ENCODE measurements at regions not wholly inside any gene's neighbourhood (a gene's known extent, or its start where the extent isn't known, plus 50 kb on each side); places are given as distances from the start of the nearest gene placed in this dataset.
"Not testable (repeated sequence)": the region's sequence is repeated elsewhere in the genome, so short reads cannot be mapped to it uniquely, and the experiment has no call there.

DNA sequence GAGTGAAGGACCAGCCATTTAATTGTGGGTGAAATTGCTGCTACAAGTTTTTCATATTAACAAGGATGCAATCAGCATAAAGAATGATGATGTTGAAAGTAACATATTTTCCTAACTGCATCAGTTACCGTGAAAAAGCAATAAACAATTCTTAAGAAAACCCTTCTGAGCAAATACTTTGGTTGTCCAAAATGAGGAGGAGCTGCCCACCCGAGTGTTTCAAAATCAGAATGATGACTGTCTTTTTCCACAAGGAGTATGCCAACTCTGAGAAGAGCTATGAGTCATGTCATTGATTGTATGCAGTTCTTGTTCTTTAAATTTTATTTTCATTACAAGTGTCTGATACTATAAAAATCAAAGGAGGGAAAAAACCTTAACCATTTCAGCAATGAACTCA is 470.5 kb downstream of the COL12A1 start:
- Mint-ChIP-seq H3K36me3 (ENCODE audit: low read depth) (no peaks in the 10 kb centered on the region), H3K9me3 (no peaks in the 10 kb centered on the region), H3K27me3 (no peaks in the 10 kb centered on the region), H3K4me3 (no peak overlapping the region), H3K27ac (no peak overlapping the region), H3K4me1 (no peaks in the 10 kb centered on the region)
- no peak for DNase-seq
- POLR2A ChIA-PET, result no interaction called here
- CTCF ChIA-PET, result no interaction called here

- ChIA-PET CTCF (no interaction called here), POLR2A (no interaction called here)
- Mint-ChIP-seq H3K36me3 (ENCODE audit: low read depth) (no peaks in the 10 kb centered on the region), H3K9me3 (no peaks in the 10 kb centered on the region), H3K4me1 (no peaks in the 10 kb centered on the region), H3K4me3 (no peak overlapping the region), H3K27me3 (no peaks in the 10 kb centered on the region), H3K27ac (no peak overlapping the region)
- no peak for DNase-seq
These were observed 471.0 kb downstream of the COL12A1 start for GRCh38 chr6:74734901-74735300.

GRCh38 chr6:74733830-74734620 is 471.8 kb downstream of the COL12A1 start:
- CTCF ChIA-PET, result no interaction called here
- H3K27me3 Mint-ChIP-seq, result no peaks in the 10 kb centered on the region

GRCh38 chr6:74731931-74732330 is 473.9 kb downstream of the COL12A1 start:
- ChIA-PET CTCF (no interaction called here), POLR2A (no interaction called here)
- no peaks in the 10 kb centered on the region for H3K4me1 Mint-ChIP-seq
- no peak for DNase-seq
- H3K9me3 Mint-ChIP-seq, result no peaks in the 10 kb centered on the region
- H3K27me3 Mint-ChIP-seq, result no peaks in the 10 kb centered on the region
- H3K27ac Mint-ChIP-seq, result no peak overlapping the region
- no peak overlapping the region for H3K4me3 Mint-ChIP-seq
- no peaks in the 10 kb centered on the region for H3K36me3 Mint-ChIP-seq (ENCODE audit: low read depth)

More at GRCh38 chr6:74733830-74734620, 471.8 kb downstream of the COL12A1 start:
- Mint-ChIP-seq H3K9me3 (no peaks in the 10 kb centered on the region), H3K4me1 (no peaks in the 10 kb centered on the region), H3K27ac (no peak overlapping the region), H3K4me3 (no peak overlapping the region), H3K36me3 (ENCODE audit: low read depth) (no peaks in the 10 kb centered on the region)
- no peak for DNase-seq
- POLR2A ChIA-PET, result no interaction called here

GRCh38 chr6:74731204-74731603 is 474.6 kb downstream of the COL12A1 start:
- ChIA-PET POLR2A (no interaction called here), CTCF (no interaction called here)
- H3K27ac Mint-ChIP-seq, result no peak overlapping the region
- H3K9me3 Mint-ChIP-seq, result no peaks in the 10 kb centered on the region
- no peak for DNase-seq
- H3K36me3 Mint-ChIP-seq (ENCODE audit: low read depth), result no peaks in the 10 kb centered on the region
- no peak overlapping the region for H3K4me3 Mint-ChIP-seq
- H3K27me3 Mint-ChIP-seq, result no peaks in the 10 kb centered on the region
- no peaks in the 10 kb centered on the region for H3K4me1 Mint-ChIP-seq

GRCh38 chr6:74720923-74721322 is 484.9 kb downstream of the COL12A1 start:
- no peak for DNase-seq
- POLR2A ChIA-PET, result no interaction called here
- no peaks in the 10 kb centered on the region for H3K27me3 Mint-ChIP-seq
- H3K4me3 Mint-ChIP-seq, result no peak overlapping the region
- no peaks in the 10 kb centered on the region for H3K4me1 Mint-ChIP-seq
- no peak overlapping the region for H3K27ac Mint-ChIP-seq
- H3K36me3 Mint-ChIP-seq (ENCODE audit: low read depth), result no peaks in the 10 kb centered on the region
- CTCF ChIA-PET, result no interaction called here
- H3K9me3 Mint-ChIP-seq, result no peaks in the 10 kb centered on the region

DNA sequence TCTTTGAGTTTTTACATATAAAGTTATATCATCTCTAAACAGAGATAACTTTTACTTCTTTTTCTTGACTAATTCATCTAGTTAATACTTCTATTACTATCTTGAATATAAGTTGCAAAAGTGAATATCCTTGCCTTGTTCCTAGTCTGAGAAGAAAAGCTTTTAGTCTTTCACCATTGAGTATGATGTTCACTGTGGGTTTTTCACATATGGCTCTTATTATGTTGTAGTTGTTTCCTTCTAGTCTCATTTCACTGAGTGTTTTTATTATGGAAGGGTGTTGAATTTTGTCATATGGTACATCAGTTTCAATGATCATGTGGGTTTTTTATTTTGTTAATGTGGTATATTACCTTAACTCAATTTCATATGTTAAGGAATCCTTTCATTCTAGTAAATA is 488.3 kb downstream of the COL12A1 start:
- Mint-ChIP-seq H3K27ac (no peak overlapping the region), H3K4me3 (no peak overlapping the region), H3K9me3 (peaks cover 2% of the 10 kb centered on the region), H3K27me3 (no peaks in the 10 kb centered on the region), H3K36me3 (ENCODE audit: low read depth) (no peaks in the 10 kb centered on the region), H3K4me1 (no peaks in the 10 kb centered on the region)
- ChIA-PET POLR2A (no interaction called here), CTCF (no interaction called here)
- DNase-seq, result no peak

DNA sequence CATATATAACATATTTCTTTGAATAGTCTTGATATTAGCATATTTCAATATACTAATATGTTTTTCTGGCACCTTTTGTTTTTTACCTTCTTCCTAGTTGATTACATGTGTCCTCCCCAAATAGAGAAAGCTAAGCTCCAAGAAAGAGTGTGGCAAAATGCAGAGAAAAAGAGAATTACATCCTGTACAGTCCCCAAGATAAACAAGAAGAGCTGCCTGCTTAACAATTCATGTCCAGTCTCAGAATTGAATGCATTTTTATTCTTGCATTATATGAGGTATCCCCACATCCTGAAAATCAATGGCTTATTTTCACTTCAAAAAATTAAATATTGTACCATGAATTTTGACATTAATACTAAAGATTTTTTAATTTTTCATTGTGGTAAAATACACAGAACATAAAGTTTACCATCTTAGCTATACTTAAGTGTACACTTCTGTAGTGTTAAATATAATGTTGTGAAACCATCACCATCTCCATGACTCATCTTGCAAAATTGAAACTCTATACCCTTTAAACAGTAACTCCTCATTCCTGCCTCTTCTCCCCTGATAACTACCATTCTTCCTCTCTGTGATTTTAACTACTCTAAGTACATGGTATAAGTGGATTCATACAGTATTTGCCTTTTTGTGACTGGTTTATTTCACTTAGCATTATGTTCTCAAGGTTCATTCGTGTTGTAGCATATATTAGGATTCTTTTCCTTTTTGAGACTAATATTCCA is 490.3 kb downstream of the COL12A1 start:
- Mint-ChIP-seq H3K36me3 (ENCODE audit: low read depth) (no peaks in the 10 kb centered on the region), H3K4me1 (no peaks in the 10 kb centered on the region), H3K9me3 (peaks cover 6% of the 10 kb centered on the region), H3K4me3 (no peak overlapping the region), H3K27me3 (no peaks in the 10 kb centered on the region), H3K27ac (no peak overlapping the region)
- no peak for DNase-seq
- ChIA-PET CTCF (no interaction called here), POLR2A (no interaction called here)

DNA sequence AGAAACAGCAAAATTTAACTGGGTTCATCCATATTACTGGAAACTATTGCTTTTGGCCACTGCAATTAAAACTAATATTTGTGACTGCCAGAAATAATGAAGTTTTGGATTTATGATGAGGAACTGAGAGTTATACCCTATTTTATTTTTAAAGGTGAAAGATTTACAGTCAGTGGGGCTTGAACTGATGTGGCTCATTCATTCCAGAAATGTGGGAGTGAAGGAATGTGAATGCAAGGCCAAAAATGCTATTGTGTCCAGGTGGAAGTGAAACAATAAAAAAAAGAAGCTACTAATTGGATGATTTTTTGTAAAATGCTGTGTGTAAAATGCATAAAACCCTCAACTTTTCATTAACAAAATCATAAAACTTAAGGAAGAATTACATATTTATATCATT is 491.9 kb downstream of the COL12A1 start:
- H3K9me3 Mint-ChIP-seq, result peaks cover 6% of the 10 kb centered on the region
- POLR2A ChIA-PET, result no interaction called here
- CTCF ChIA-PET, result no interaction called here
- no peak overlapping the region for H3K27ac Mint-ChIP-seq
- no peaks in the 10 kb centered on the region for H3K4me1 Mint-ChIP-seq
- no peak for DNase-seq
- H3K4me3 Mint-ChIP-seq, result no peak overlapping the region
- no peaks in the 10 kb centered on the region for H3K27me3 Mint-ChIP-seq
- H3K36me3 Mint-ChIP-seq (ENCODE audit: low read depth), result no peaks in the 10 kb centered on the region

GRCh38 chr6:74705451-74705850 is 500.4 kb downstream of the COL12A1 start:
- no peak overlapping the region for H3K4me3 Mint-ChIP-seq
- CTCF ChIA-PET, result no interaction called here
- DNase-seq, result no peak

DNA sequence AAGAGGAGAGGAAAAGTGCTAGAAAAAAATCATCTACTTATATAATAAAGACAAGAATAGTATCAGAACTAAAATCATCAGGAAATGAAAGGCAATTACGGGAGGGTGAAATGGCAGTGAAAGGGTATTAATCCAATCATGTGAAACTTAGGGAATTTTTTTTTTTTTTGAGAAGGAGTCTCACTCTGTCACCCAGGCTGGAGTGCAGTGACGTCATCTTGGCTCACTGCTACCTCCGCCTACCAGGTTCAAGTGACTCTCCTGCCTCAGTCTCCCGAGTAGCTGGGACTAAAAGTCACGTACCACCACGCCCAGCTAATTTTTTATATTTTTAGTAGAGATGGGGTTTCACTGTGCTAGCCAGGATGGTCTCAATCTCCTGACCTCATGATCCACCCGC is 501.3 kb downstream of the COL12A1 start:
- POLR2A ChIA-PET; H3K27me3 Mint-ChIP-seq; H3K9me3 Mint-ChIP-seq; DNase-seq; H3K27ac Mint-ChIP-seq; CTCF ChIA-PET; H3K4me3 Mint-ChIP-seq; H3K4me1 Mint-ChIP-seq; H3K36me3 Mint-ChIP-seq (ENCODE audit: low read depth): not testable (repeated sequence)

More at GRCh38 chr6:74705451-74705850, 500.4 kb downstream of the COL12A1 start:
- Mint-ChIP-seq H3K36me3 (ENCODE audit: low read depth) (no peaks in the 10 kb centered on the region), H3K27me3 (no peaks in the 10 kb centered on the region), H3K9me3 (peaks cover 3% of the 10 kb centered on the region), H3K4me1 (no peaks in the 10 kb centered on the region), H3K27ac (no peak overlapping the region)
- POLR2A ChIA-PET, result no interaction called here

GRCh38 chr6:74690365-74690764 is 515.5 kb downstream of the COL12A1 start:
- H3K9me3 Mint-ChIP-seq, result no peaks in the 10 kb centered on the region
- H3K36me3 Mint-ChIP-seq (ENCODE audit: low read depth), result no peaks in the 10 kb centered on the region
- POLR2A ChIA-PET, result no interaction called here
- no peak for DNase-seq
- H3K27me3 Mint-ChIP-seq, result no peaks in the 10 kb centered on the region
- H3K27ac Mint-ChIP-seq, result no peak overlapping the region
- CTCF ChIA-PET, result no interaction called here
- no peaks in the 10 kb centered on the region for H3K4me1 Mint-ChIP-seq
- no peak overlapping the region for H3K4me3 Mint-ChIP-seq

DNA sequence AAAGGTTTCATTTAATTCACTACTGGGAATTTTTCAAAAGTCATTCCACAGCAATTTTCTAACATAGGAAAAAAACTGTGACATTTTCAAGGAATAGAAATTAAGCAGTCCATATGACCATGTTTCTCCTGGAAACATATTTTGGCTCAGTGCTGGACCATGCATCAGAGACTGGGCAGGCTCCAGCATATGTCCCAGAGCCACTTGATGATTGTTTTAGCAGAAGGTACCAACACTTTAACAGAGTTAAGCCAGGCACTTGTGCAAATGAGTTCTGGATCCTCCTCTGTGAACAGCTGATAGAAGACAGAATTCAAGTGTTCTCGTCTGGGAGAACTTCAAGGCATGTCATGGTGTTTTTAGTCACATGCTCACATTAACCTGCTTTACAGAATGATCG is 516.3 kb downstream of the COL12A1 start:
- CTCF ChIA-PET, result no interaction called here

GRCh38 chr6:74677463-74677862 is 528.4 kb downstream of the COL12A1 start:
- Mint-ChIP-seq H3K36me3 (ENCODE audit: low read depth) (no peaks in the 10 kb centered on the region), H3K27me3 (no peaks in the 10 kb centered on the region), H3K4me1 (no peaks in the 10 kb centered on the region), H3K9me3 (peaks cover 4% of the 10 kb centered on the region), H3K27ac (no peak overlapping the region), H3K4me3 (no peak overlapping the region)
- CTCF ChIA-PET, result no interaction called here
- DNase-seq, result no peak
- POLR2A ChIA-PET, result no interaction called here

More for the DNA sequence above, 516.3 kb downstream of the COL12A1 start:
- DNase-seq, result no peak
- H3K36me3 Mint-ChIP-seq (ENCODE audit: low read depth), result no peaks in the 10 kb centered on the region
- H3K27me3 Mint-ChIP-seq, result no peaks in the 10 kb centered on the region
- POLR2A ChIA-PET, result no interaction called here
- H3K4me1 Mint-ChIP-seq, result no peaks in the 10 kb centered on the region
- no peaks in the 10 kb centered on the region for H3K9me3 Mint-ChIP-seq
- no peak overlapping the region for H3K27ac Mint-ChIP-seq
- no peak overlapping the region for H3K4me3 Mint-ChIP-seq

Data from activated CD4-positive, alpha-beta memory T cell treated with anti-CD3 and anti-CD28 coated beads, Interleukin-2, amount 10 ng/mL, durations not matched to agents 7 days and 5 days (primary cell).